Adrenal gland (tissue), 9 donors: ENCODE measurements at regions not wholly inside any gene's neighbourhood (a gene's known extent, or its start where the extent isn't known, plus 50 kb on each side); places are given as distances from the start of the nearest gene placed in this dataset.

ENCODE experiments used
- DNase-seq, 7 donors: peaks; one replicate each; pipeline ENCODE4 v3.0.0-alpha.2; 2019 to 2020
- H3K27ac ChIP-seq, 5 donors: fragments of 200-600 bp; sonication (generic) in 4 of 5; 1 replicate in 3 of 5; 2 replicates in 2 of 5; pipeline versions ENCODE4 v1.5.1 to v1.8.0; 2016 to 2020; ENCODE audit warnings: mild to moderate bottlenecking in 1 of 5
- H3K27me3 ChIP-seq: fragments of 200-600 bp; 2 replicates; pipeline ENCODE4 v1.8.0; 2021
- H3K36me3 ChIP-seq, 2 donors: fragments of 200-600 bp; replicated peaks in 1 of 2; 1 replicate in 1 of 2; 2 replicates in 1 of 2; pipeline versions ENCODE4 v1.5.1 to v1.8.0; 2018 to 2022
- H3K4me1 ChIP-seq, 2 donors: fragments of 200-600 bp; replicated peaks in 1 of 2; 1 replicate in 1 of 2; 2 replicates in 1 of 2; pipeline versions ENCODE4 v1.5.1 to v1.8.0; 2018 to 2021
- H3K4me3 ChIP-seq, 4 donors: fragments of 200-600 bp; sonication (generic) in 3 of 4; one replicate each; pipeline ENCODE4 v1.5.1; 2016 to 2018
- H3K9me3 ChIP-seq, 3 donors: fragments of 200-600 bp; sonication (generic) in 1 of 3; replicated peaks in 1 of 3; 1 replicate in 2 of 3; 2 replicates in 1 of 3; pipeline versions ENCODE4 v1.5.1 to v1.8.0; 2016 to 2021
- POLR2A ChIP-seq, 2 donors: fragments of 450-650 bp; IDR thresholded peaks; one replicate each; pipeline ENCODE4 v1.6.1; 2017; ENCODE audit warnings: antibody characterized with exemption in 2 of 2, mild to moderate bottlenecking in 2 of 2, moderate library complexity in 1 of 2
- WGBS, 4 donors: extraction: QIAGEN DNeasy Blood & Tissue Kit in 2 of 4; methylation state at CpG; one replicate each; pipeline versions ENCODE4 v1.1.5 to v1.1.7; 2013 to 2017; 5-methylcytosine and 5-hydroxymethylcytosine counted together
- intact Hi-C, 2 donors: fragments of 100-400 bp; cut with DNase I; formaldehyde crosslinking; loops; one replicate each; pipeline versions ENCODE4 v1.14.1 to v1.15.0; 2022 to 2023
- TF ChIP-seq, protein P1 (sequence below), 6 experiments: fragments of 450-650 bp in 4 of 6; fragments of 200-600 bp in 2 of 6; sonication (generic) in 1 of 6; IDR thresholded peaks; 1 replicate in 5 of 6; 2 replicates in 1 of 6; pipeline versions ENCODE4 v1.5.1 to v1.8.0; 2016 to 2021; ENCODE audit warnings: antibody characterized with exemption in 6 of 6, mild to moderate bottlenecking in 2 of 6, moderate library complexity in 1 of 6
- donor health status: healthy with polysubstance abuse.
- donor health status: Bipolar disorder and iron deficiency.
- donor health status: DM: yes; HTN: yes; CAD: no.
- donor health status: DM: no; HTN: no; CAD: no.
- donor health status: DM: no; HTN: no; CAD: no.

GRCh38 chr20:17066902-17067301 lies 159.9 kb upstream of the PCSK2 start:
- Histone ChIP-seq H3K27me3 (no peaks in the 10 kb centered on the region), H3K4me1 (no peaks in the 10 kb centered on the region), H3K4me3 (no peak overlapping the region), H3K9me3 (no peaks in the 10 kb centered on the region), H3K27ac (no peak overlapping the region), H3K36me3 (no peaks in the 10 kb centered on the region)
- intact Hi-C loops = no loop called here
- DNase-seq = no peak
- TF ChIP-seq POLR2A (IDR thresholded peaks at IDR 0.05) = no peak
- WGBS, 4 donors = 42 to 56% (median 50%) methylated on average over 3 of the region's 3 CpGs

GRCh38 chr20:17068084-17068711 lies 158.6 kb upstream of the PCSK2 start:
- Histone ChIP-seq H3K36me3 (no peaks in the 10 kb centered on the region), H3K4me1 (no peaks in the 10 kb centered on the region), H3K27me3 (no peaks in the 10 kb centered on the region), H3K9me3 (no peaks in the 10 kb centered on the region), H3K4me3 (no peak overlapping the region), H3K27ac (no peak overlapping the region)
- TF ChIP-seq POLR2A (IDR thresholded peaks at IDR 0.05) = no peak
- TF ChIP-seq, protein P1, sequence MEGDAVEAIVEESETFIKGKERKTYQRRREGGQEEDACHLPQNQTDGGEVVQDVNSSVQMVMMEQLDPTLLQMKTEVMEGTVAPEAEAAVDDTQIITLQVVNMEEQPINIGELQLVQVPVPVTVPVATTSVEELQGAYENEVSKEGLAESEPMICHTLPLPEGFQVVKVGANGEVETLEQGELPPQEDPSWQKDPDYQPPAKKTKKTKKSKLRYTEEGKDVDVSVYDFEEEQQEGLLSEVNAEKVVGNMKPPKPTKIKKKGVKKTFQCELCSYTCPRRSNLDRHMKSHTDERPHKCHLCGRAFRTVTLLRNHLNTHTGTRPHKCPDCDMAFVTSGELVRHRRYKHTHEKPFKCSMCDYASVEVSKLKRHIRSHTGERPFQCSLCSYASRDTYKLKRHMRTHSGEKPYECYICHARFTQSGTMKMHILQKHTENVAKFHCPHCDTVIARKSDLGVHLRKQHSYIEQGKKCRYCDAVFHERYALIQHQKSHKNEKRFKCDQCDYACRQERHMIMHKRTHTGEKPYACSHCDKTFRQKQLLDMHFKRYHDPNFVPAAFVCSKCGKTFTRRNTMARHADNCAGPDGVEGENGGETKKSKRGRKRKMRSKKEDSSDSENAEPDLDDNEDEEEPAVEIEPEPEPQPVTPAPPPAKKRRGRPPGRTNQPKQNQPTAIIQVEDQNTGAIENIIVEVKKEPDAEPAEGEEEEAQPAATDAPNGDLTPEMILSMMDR (IDR thresholded peaks at IDR 0.05) = no peak
- 78 to 83% (median 79%) methylated on average over 4 of the region's 4 CpGs for WGBS, 4 donors
- intact Hi-C loops = no loop called here
- DNase-seq = no peak

- no peaks in the 10 kb centered on the region for H3K36me3 ChIP-seq
- DNase-seq = no peak
- no peaks in the 10 kb centered on the region for H3K4me1 ChIP-seq
- TF ChIP-seq POLR2A (IDR thresholded peaks at IDR 0.05) = no peak
- TF ChIP-seq, protein P1 (IDR thresholded peaks at IDR 0.05) = no peak
- H3K9me3 ChIP-seq = no peaks in the 10 kb centered on the region
- intact Hi-C loops = no loop called here
- H3K4me3 ChIP-seq = no peak overlapping the region
- no peak overlapping the region for H3K27ac ChIP-seq
- whole genome bisulfite sequencing, 4 donors = 61 to 69% (median 67%) methylated on average over 6 of the region's 6 CpGs
- H3K27me3 ChIP-seq = no peaks in the 10 kb centered on the region
These were observed 149.8 kb upstream of the PCSK2 start for GRCh38 chr20:17077030-17077429.

DNA sequence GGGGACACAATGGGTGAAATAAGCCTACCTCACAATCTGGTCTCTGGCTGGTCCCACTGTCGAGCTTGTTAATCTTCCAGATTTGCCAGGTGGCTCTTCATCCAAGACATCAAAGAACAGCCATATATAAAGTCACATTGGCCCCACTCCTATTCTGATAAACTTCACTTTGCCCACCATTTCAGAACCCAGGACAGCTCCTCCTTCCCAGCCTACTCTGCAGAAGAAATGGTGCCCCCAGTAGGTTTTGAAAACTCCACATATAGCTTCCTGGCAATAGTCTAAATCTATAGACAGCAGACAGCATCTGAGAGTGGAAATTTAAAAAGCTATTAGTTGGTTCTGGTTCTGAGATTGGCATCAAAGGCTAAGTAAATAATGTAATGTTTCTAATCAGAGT lies 143.1 kb upstream of the PCSK2 start:
- WGBS, 4 donors = 50 to 75% (median 56%) methylated on average over 1 of the region's 1 CpG
- intact Hi-C loops = no loop called here
- Histone ChIP-seq H3K36me3 (no peaks in the 10 kb centered on the region), H3K27me3 (no peaks in the 10 kb centered on the region), H3K9me3 (no peaks in the 10 kb centered on the region), H3K4me3 (no peak overlapping the region), H3K27ac (no peak overlapping the region), H3K4me1 (no peaks in the 10 kb centered on the region)
- no peak for DNase-seq
- TF ChIP-seq, protein P1 (IDR thresholded peaks at IDR 0.05) = no peak
- no peak for TF ChIP-seq POLR2A (IDR thresholded peaks at IDR 0.05)

DNA sequence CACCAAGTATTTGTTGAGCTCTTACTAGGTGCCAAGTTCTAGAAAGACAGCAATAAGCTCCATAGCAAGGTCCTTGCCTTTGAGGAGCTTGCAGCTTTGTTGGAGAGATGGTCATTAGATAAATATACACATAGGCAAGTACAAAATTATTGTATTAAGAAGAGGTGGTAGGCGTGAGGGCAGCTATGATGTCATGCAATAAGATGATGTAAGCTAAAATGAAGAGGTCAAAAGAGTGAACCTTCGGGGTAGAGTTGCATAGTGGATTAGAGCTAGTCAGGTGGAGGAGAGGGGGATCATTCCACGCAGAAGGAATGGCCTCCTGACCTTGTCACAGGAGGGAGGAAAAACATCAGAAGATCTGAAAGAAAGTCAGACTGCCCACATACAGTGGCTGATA lies 141.9 kb upstream of the PCSK2 start:
- WGBS, 4 donors = 58 to 70% (median 64%) methylated on average over 3 of the region's 3 CpGs
- no peak overlapping the region for H3K27ac ChIP-seq
- H3K4me1 ChIP-seq = no peaks in the 10 kb centered on the region
- TF ChIP-seq POLR2A (IDR thresholded peaks at IDR 0.05) = no peak
- TF ChIP-seq, protein P1 (IDR thresholded peaks at IDR 0.05) = no peak
- no peaks in the 10 kb centered on the region for H3K27me3 ChIP-seq
- no peak for DNase-seq
- H3K9me3 ChIP-seq = no peaks in the 10 kb centered on the region
- no peak overlapping the region for H3K4me3 ChIP-seq
- H3K36me3 ChIP-seq = no peaks in the 10 kb centered on the region
- intact Hi-C loops = no loop called here
